ENCODE measurements at regions not wholly inside any gene's neighbourhood (a gene's known extent, or its start where the extent isn't known, plus 50 kb on each side); places are given as distances from the start of the nearest gene placed in this dataset.
A peak's percentile ranks its signal among the peaks of the same experiment; 100 is the strongest.

DNA sequence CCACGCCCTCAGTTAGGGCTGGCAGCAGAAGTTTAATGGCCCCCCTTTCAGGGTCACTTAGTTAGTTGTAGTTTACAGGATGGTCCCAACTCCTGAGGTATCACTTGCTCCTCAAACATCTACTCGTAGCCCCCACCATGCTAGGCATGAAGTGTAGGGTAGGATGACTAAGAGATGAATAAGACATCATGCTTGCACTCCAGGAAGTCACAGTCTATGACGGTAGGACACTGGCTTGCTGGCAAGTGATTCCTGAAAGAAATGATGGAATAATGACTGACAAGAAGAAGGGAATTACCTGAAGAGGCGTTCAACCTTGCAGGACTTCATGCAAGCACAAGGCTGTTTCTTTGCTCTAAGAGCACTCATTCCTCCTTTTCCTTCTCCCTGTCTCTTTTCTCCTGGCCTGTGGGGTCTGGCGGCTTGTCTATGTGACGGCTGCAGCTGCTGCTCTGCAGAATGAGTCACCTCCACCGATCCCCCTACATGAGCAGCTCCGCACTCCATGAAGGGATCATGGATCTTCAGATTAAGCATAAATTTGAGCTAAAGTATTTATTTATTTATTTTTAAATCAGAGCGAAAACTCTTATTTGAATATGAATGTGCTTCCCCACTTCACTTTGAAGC, 82.9 kb upstream of the BOC start:
- intact Hi-C loops (cut with DNase I), result no loop called here
- DNase-seq (no peak), ATAC-seq (no peak)
- TF ChIP-seq POLR2A (IDR thresholded peaks at IDR 0.05), result no peak
- TF ChIP-seq, protein P1, sequence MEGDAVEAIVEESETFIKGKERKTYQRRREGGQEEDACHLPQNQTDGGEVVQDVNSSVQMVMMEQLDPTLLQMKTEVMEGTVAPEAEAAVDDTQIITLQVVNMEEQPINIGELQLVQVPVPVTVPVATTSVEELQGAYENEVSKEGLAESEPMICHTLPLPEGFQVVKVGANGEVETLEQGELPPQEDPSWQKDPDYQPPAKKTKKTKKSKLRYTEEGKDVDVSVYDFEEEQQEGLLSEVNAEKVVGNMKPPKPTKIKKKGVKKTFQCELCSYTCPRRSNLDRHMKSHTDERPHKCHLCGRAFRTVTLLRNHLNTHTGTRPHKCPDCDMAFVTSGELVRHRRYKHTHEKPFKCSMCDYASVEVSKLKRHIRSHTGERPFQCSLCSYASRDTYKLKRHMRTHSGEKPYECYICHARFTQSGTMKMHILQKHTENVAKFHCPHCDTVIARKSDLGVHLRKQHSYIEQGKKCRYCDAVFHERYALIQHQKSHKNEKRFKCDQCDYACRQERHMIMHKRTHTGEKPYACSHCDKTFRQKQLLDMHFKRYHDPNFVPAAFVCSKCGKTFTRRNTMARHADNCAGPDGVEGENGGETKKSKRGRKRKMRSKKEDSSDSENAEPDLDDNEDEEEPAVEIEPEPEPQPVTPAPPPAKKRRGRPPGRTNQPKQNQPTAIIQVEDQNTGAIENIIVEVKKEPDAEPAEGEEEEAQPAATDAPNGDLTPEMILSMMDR (IDR thresholded peaks at IDR 0.05), result no peak
- 70 to 77% methylated on average over 9 of the region's 9 CpGs for WGBS, 2 donors
- H3K9me3 ChIP-seq, result no peaks in the 10 kb centered on the region
- H3K27me3 ChIP-seq, result no peaks in the 10 kb centered on the region
- no peak overlapping the region for H3K27ac ChIP-seq
- no peaks in the 10 kb centered on the region for H3K4me1 ChIP-seq
- H3K4me3 ChIP-seq, result no peak overlapping the region
- H3K36me3 ChIP-seq (replicated peaks in 1 of 2; ENCODE audit: insufficient read depth in 1 of 2, low read depth in 2 of 2), result no peaks in the 10 kb centered on the region

DNA sequence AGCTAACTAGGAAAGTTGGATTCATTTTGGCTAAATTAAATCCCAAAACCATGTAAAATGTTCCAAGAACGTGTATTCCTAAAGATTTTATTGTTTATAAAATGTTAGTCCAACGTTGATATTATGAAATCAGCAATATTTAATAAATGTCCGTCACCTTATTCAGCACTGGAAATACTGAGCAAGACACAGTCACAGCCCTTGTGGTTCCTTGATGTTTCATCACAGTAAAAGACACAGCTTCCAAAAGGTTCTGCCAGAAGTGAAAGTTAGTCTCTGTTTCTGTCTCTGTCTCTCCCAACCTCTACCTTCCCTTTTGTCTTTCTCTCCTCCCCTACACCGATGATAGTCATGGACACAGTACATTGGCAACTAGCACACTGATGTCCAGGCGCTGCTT, 82.2 kb upstream of the BOC start:
- no peak for TF ChIP-seq POLR2A (IDR thresholded peaks at IDR 0.05)
- TF ChIP-seq, protein P1 (IDR thresholded peaks at IDR 0.05), result no peak
- DNase-seq (no peak), ATAC-seq (no peak)
- no peaks in the 10 kb centered on the region for H3K9me3 ChIP-seq
- 72 to 79% methylated on average over 5 of the region's 5 CpGs for WGBS, 2 donors
- no peak overlapping the region for H3K27ac ChIP-seq
- H3K4me1 ChIP-seq, result no peaks in the 10 kb centered on the region
- no peaks in the 10 kb centered on the region for H3K27me3 ChIP-seq
- H3K4me3 ChIP-seq, result no peak overlapping the region
- intact Hi-C loops (cut with DNase I), result no loop called here
- no peaks in the 10 kb centered on the region for H3K36me3 ChIP-seq (replicated peaks in 1 of 2; ENCODE audit: insufficient read depth in 1 of 2, low read depth in 2 of 2)

DNA sequence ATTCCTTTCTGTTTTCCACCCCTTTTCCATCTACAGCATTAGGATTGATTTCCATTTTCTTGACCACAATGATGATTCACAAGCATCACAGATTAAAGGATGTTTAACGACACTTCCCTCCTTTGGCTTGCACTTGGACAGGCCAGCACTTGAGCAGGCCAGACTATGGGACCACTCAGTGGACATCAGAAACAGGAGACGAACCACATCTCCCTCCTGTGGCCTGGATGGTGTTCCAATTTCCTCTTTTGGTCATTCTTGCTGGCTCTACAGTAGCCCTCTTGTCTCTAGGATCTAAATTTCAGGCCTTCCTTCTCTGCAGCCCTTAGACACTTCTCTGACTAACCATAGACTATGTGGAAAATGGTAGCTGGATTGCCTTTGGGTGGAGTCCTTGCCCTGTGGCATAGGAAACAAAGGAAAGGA, 78.8 kb upstream of the BOC start:
- ATAC-seq (no peak), DNase-seq (no peak)
- no peaks in the 10 kb centered on the region for H3K27me3 ChIP-seq
- H3K27ac ChIP-seq, result no peak overlapping the region
- WGBS, 2 donors, result 70 to 75% methylated on average over 2 of the region's 2 CpGs
- intact Hi-C loops (cut with DNase I), result loop anchor here (5.0 kb wide), 2 partner anchors 75 to 160 kb away; no protein-coding TSS in a partner anchor
- TF ChIP-seq POLR2A (IDR thresholded peaks at IDR 0.05), result no peak
- TF ChIP-seq, protein P1 (IDR thresholded peaks at IDR 0.05), result no peak
- no peaks in the 10 kb centered on the region for H3K9me3 ChIP-seq
- H3K36me3 ChIP-seq (replicated peaks in 1 of 2; ENCODE audit: insufficient read depth in 1 of 2, low read depth in 2 of 2), result no peaks in the 10 kb centered on the region
- H3K4me1 ChIP-seq, result no peaks in the 10 kb centered on the region
- H3K4me3 ChIP-seq, result no peak overlapping the region

DNA sequence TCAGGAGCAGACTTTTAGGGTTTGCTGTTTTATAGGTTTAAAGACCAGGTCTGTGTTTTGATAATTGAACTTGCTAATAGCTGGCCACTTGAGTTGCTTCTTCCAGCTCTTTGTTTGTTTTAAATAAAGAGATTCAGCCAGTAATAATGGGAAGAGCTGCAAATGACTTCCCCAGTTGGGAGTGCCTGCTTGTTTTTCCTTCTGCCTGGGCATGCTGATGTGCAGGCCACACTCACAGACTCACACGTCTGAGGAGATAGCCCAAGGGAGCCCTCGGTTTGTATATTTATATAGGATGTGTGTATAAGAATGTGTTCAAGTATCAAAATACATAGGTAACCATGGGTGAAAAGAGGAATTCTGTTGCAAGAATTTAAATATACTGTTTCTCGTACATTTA, 78.2 kb upstream of the BOC start:
- 74 to 85% methylated on average over 3 of the region's 3 CpGs for WGBS, 2 donors
- no peak overlapping the region for H3K27ac ChIP-seq
- H3K9me3 ChIP-seq, result no peaks in the 10 kb centered on the region
- ATAC-seq, result no peak
- intact Hi-C loops (cut with DNase I), result loop anchor here (5.0 kb wide), 2 partner anchors 76 to 159 kb away; no protein-coding TSS in a partner anchor
- no peaks in the 10 kb centered on the region for H3K36me3 ChIP-seq (replicated peaks in 1 of 2; ENCODE audit: insufficient read depth in 1 of 2, low read depth in 2 of 2)
- no peak for TF ChIP-seq POLR2A (IDR thresholded peaks at IDR 0.05)
- TF ChIP-seq, protein P1 (IDR thresholded peaks at IDR 0.05), result no peak
- DNase-seq, result no peak
- H3K27me3 ChIP-seq, result no peaks in the 10 kb centered on the region
- H3K4me3 ChIP-seq, result no peak overlapping the region
- H3K4me1 ChIP-seq, result no peaks in the 10 kb centered on the region

DNA sequence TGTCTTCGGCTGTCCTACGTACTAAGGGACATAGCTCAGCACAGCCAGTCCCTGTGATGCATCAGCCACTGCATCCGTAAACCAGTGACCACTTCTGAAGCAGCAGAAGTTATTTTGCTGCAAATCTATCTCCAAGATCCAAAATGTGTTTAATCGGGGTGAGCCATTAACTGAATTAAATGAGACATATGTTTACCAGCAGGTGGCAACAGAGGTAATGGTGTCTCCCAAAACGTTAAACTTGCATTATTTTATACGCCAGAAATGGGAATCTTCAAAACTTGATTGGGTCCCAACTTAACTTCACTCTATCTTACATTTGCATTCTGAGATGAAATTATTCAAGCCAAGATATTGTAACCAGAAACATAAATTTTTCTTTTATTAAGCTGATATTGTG, 75.3 kb upstream of the BOC start:
- Histone ChIP-seq H3K27me3 (no peaks in the 10 kb centered on the region), H3K4me1 (no peaks in the 10 kb centered on the region), H3K9me3 (no peaks in the 10 kb centered on the region), H3K27ac (no peak overlapping the region), H3K36me3 (replicated peaks in 1 of 2; ENCODE audit: insufficient read depth in 1 of 2, low read depth in 2 of 2) (no peaks in the 10 kb centered on the region), H3K4me3 (no peak overlapping the region)
- peak; percentile 50 for ATAC-seq
- TF ChIP-seq, protein P1 (IDR thresholded peaks at IDR 0.05), result peak in 6 of 7 experiments; percentile 42 to 79 (median 63)
- no peak for TF ChIP-seq POLR2A (IDR thresholded peaks at IDR 0.05)
- intact Hi-C loops (cut with DNase I), result no loop called here
- no peak for DNase-seq
- 31 to 33% methylated on average over 6 of the region's 6 CpGs for WGBS, 2 donors
